ENCODE measurements at regions not wholly inside any gene's neighbourhood (a gene's known extent, or its start where the extent isn't known, plus 50 kb on each side); places are given as distances from the start of the nearest gene placed in this dataset.

DNA sequence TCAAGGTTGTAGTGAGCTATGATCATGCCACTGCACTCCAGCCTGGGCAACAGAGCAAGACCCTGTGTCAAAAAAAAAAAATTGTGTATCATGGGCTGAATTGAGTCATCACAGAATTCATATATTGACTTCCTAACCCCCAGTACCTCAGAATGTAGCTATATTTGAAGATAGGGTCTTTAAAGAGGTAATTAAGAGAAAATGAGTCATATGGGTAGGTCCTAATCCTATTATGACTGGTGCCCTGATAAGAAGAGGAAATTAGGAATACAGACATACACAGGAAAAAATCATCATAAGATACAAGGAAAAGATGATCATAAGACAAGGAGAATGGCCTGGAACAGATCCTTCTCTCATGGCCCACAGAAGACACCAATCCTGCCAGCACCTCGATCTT is 466.4 kb upstream of the ACVR2A start:
- no peak for DNase-seq (ENCODE audit: low spot score)
- ATAC-seq (ENCODE audit: low FRiP score) = no peak

DNA sequence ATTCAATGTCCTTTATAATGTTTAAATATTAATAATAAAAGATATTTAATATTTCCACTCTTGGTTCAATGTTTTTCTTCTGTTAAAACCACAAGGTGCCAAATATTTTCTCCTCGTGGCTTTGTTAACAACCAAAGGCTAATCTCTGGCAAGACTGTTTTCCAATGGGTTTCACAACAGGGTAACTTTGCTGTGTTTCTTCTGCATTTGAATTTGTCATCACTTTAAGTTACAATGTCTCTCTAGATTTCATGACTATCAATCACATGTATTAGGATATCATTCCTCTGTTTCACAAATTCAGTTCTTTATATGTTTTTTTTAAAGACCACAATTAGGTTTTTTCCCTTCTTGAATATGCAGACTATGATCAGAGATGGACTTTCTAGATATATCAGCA is 469.8 kb upstream of the ACVR2A start:
- TF ChIP-seq, protein P1, sequence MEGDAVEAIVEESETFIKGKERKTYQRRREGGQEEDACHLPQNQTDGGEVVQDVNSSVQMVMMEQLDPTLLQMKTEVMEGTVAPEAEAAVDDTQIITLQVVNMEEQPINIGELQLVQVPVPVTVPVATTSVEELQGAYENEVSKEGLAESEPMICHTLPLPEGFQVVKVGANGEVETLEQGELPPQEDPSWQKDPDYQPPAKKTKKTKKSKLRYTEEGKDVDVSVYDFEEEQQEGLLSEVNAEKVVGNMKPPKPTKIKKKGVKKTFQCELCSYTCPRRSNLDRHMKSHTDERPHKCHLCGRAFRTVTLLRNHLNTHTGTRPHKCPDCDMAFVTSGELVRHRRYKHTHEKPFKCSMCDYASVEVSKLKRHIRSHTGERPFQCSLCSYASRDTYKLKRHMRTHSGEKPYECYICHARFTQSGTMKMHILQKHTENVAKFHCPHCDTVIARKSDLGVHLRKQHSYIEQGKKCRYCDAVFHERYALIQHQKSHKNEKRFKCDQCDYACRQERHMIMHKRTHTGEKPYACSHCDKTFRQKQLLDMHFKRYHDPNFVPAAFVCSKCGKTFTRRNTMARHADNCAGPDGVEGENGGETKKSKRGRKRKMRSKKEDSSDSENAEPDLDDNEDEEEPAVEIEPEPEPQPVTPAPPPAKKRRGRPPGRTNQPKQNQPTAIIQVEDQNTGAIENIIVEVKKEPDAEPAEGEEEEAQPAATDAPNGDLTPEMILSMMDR (IDR thresholded peaks at IDR 0.05) = no peak
- no peak for DNase-seq (ENCODE audit: low spot score)
- ATAC-seq (ENCODE audit: low FRiP score) = no peak

More for the DNA sequence above, 466.4 kb upstream of the ACVR2A start:
- TF ChIP-seq, protein P1 (IDR thresholded peaks at IDR 0.05) = no peak

DNA sequence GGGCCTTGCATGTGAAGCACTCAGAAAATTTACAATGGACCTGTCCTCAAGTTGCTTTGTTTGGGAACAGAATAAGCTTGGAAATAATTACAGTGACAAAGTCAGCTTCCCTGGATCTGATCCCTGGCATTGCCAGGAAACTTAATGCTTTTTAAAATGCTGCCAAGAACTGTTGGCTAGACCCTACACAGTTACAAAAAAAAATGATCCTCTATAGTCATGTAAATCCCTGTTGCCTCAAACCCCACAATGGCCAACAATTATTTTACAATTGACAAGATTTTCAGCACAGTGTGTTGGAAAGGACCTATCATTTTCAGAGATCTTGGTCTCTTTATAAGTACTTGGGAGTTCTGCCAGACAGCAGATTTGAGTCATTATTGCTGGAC is 470.4 kb upstream of the ACVR2A start:
- ATAC-seq (ENCODE audit: low FRiP score) (no peak), DNase-seq (ENCODE audit: low spot score) (no peak)
- TF ChIP-seq, protein P1 (IDR thresholded peaks at IDR 0.05) = no peak

DNA sequence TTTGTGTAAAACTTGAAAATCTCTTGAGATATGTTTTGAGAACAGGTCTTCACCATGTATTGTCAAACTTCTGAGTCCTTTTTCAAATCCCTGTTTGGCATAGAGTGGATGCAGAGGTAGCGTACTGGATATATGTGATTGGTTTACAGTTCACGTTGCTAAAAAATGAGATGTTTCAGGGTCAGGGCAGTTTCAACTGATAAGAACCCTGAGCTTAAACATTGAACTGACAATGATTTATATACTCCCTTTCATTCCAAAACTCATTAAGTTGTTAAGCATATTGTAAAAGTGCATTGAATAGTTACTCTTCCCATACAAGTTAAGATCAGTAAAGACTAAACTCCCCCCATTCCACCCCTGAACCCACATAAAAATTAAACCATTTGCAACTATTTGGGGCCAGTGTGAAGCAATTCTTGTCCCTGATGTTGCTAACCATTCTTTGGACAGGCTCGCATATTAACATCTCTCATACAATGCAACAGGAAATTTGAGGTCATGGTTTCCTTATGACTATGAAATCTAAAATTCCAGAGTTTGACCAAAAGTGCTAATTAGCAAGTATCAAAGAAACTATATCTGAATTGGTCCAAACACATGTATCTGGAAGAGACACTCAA is 470.9 kb upstream of the ACVR2A start:
- ATAC-seq (ENCODE audit: low FRiP score) = no peak
- TF ChIP-seq, protein P1 (IDR thresholded peaks at IDR 0.05) = no peak
- DNase-seq (ENCODE audit: low spot score) = no peak

DNA sequence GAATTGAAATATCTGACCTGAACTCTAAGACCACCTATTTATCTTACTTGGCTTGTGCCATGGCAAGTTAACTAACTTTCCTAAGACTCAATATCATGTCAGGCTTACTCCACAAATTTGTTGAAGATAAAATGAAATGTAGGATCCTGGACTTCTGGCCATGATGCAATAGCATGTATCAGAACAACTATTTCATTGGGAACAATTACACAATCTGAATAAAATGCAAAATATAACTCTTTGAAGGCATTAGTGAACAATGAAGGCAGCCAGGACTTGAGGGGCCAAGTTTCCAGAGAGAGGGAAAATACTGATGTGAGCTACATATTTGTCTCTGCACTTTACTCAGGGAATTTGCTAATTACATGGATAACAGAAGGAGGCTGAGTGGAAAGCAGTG is 476.5 kb upstream of the ACVR2A start:
- TF ChIP-seq, protein P1 (IDR thresholded peaks at IDR 0.05) = no peak
- ATAC-seq (ENCODE audit: low FRiP score) (no peak), DNase-seq (ENCODE audit: low spot score) (no peak)

DNA sequence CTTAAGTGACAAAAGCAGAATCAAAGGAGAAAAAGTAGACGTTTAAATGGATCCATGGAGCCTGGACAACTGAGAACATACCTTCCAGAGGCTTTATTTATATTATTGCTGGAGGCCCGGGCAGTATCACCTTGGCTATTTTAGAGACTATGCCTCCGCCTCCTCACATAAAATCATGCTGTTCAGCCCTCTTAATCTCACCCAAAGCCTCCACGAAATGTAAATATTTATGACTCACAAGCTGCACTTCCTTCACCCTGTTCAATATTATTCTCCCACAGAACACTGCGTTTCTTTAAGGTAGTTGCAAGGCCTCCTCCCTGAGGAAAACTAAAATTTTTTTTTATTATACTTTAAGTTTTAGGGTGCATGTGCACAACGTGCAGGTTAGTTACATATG is 478.6 kb upstream of the ACVR2A start:
- TF ChIP-seq, protein P1 (IDR thresholded peaks at IDR 0.05) = no peak
- ATAC-seq (ENCODE audit: low FRiP score) (no peak), DNase-seq (ENCODE audit: low spot score) (no peak)

DNA sequence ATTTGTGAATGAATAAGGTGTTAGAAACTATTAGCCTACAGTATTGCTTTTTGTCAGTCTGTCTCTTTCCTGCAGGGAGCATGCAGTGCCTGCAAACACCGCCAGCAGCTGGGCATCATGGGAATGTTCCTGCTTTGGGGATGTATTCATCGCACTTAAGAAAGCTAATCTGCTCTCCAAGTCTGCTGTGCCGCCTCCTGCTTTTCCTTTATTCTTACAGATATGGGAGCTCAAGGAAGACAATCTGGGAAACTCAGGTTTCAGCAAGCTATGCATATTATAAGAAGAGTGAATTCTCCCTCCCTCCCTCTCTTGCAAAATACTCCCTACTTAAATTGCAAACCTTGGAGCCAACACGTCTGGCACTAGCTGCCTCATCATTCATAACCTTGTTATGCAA is 479.2 kb upstream of the ACVR2A start:
- TF ChIP-seq, protein P1 (IDR thresholded peaks at IDR 0.05) = no peak
- peak; percentile 66 for ATAC-seq (ENCODE audit: low FRiP score)
- DNase-seq (ENCODE audit: low spot score) = no peak

Measured in omental fat pad (tissue), 3 donors.